ENCODE measurements at regions not wholly inside any gene's neighbourhood (a gene's known extent, or its start where the extent isn't known, plus 50 kb on each side); places are given as distances from the start of the nearest gene placed in this dataset.

GRCh38 chr5:90022711-90023053, 386.9 kb downstream of the CETN3 start:
- H3K4me3 ChIP-seq: no peak overlapping the region
- no peak for DNase-seq (ENCODE audit: low spot score in 2 of 2)
- no peak overlapping the region for H3K27ac ChIP-seq
- no peaks in the 10 kb centered on the region for H3K4me1 ChIP-seq
- H3K36me3 ChIP-seq: no peaks in the 10 kb centered on the region
- TF ChIP-seq POLR2AphosphoS5 (IDR thresholded peaks at IDR 0.05) (no peak), POLR2A (IDR thresholded peaks at IDR 0.05) (no peak), CTCF (IDR thresholded peaks at IDR 0.05) (no peak), EP300 (IDR thresholded peaks at IDR 0.05) (no peak)
- no peaks in the 10 kb centered on the region for H3K9me3 ChIP-seq
- H3K27me3 ChIP-seq: no peaks in the 10 kb centered on the region

- no peaks in the 10 kb centered on the region for H3K4me1 ChIP-seq
- no peak for TF ChIP-seq POLR2AphosphoS5 (IDR thresholded peaks at IDR 0.05)
- no peak for TF ChIP-seq EP300 (IDR thresholded peaks at IDR 0.05)
- H3K4me3 ChIP-seq: no peak overlapping the region
- H3K27ac ChIP-seq: no peak overlapping the region
- DNase-seq (ENCODE audit: low spot score in 2 of 2): no peak
- H3K9me3 ChIP-seq: no peaks in the 10 kb centered on the region
- no peaks in the 10 kb centered on the region for H3K27me3 ChIP-seq
- WGBS: 57% methylated on average over 1 of the region's 1 CpG
- H3K36me3 ChIP-seq: no peaks in the 10 kb centered on the region
Observed at GRCh38 chr5:90022002-90022710, 387.4 kb downstream of the CETN3 start.

GRCh38 chr5:90020575-90021538, 388.7 kb downstream of the CETN3 start:
- no peak for DNase-seq (ENCODE audit: low spot score in 2 of 2)
- Histone ChIP-seq H3K27ac (no peak overlapping the region), H3K4me3 (no peak overlapping the region), H3K27me3 (no peaks in the 10 kb centered on the region), H3K9me3 (no peaks in the 10 kb centered on the region), H3K4me1 (no peaks in the 10 kb centered on the region), H3K36me3 (no peaks in the 10 kb centered on the region)
- WGBS: 72% methylated on average over 5 of the region's 5 CpGs
- no peak for TF ChIP-seq POLR2AphosphoS5 (IDR thresholded peaks at IDR 0.05)
- no peak for TF ChIP-seq EP300 (IDR thresholded peaks at IDR 0.05)
- no peak for TF ChIP-seq POLR2A (IDR thresholded peaks at IDR 0.05)
- no peak for TF ChIP-seq CTCF (IDR thresholded peaks at IDR 0.05)

GRCh38 chr5:90017239-90017638, 392.3 kb downstream of the CETN3 start:
- no peak for DNase-seq (ENCODE audit: low spot score in 2 of 2)
- Histone ChIP-seq H3K27ac (no peak overlapping the region), H3K36me3 (no peaks in the 10 kb centered on the region), H3K9me3 (no peaks in the 10 kb centered on the region), H3K4me3 (no peak overlapping the region), H3K4me1 (no peaks in the 10 kb centered on the region), H3K27me3 (no peaks in the 10 kb centered on the region)
- 83% methylated on average over 3 of the region's 3 CpGs for WGBS
- TF ChIP-seq CTCF (IDR thresholded peaks at IDR 0.05) (no peak), POLR2A (IDR thresholded peaks at IDR 0.05) (no peak), POLR2AphosphoS5 (IDR thresholded peaks at IDR 0.05) (no peak), EP300 (IDR thresholded peaks at IDR 0.05) (no peak)

GRCh38 chr5:90015584-90016018, 394.0 kb downstream of the CETN3 start:
- Histone ChIP-seq H3K36me3 (no peaks in the 10 kb centered on the region), H3K4me1 (no peaks in the 10 kb centered on the region), H3K9me3 (no peaks in the 10 kb centered on the region), H3K27me3 (no peaks in the 10 kb centered on the region), H3K27ac (no peak overlapping the region), H3K4me3 (no peak overlapping the region)
- TF ChIP-seq EP300 (IDR thresholded peaks at IDR 0.05) (no peak), CTCF (IDR thresholded peaks at IDR 0.05) (no peak), POLR2A (IDR thresholded peaks at IDR 0.05) (no peak), POLR2AphosphoS5 (IDR thresholded peaks at IDR 0.05) (no peak)
- WGBS: 74% methylated on average over 3 of the region's 3 CpGs
- no peak for DNase-seq (ENCODE audit: low spot score in 2 of 2)
